ENCODE measurements at regions not wholly inside any gene's neighbourhood (a gene's known extent, or its start where the extent isn't known, plus 50 kb on each side); places are given as distances from the start of the nearest gene placed in this dataset.
"Not testable (repeated sequence)": the region's sequence is repeated elsewhere in the genome, so short reads cannot be mapped to it uniquely, and the experiment has no call there.

DNA sequence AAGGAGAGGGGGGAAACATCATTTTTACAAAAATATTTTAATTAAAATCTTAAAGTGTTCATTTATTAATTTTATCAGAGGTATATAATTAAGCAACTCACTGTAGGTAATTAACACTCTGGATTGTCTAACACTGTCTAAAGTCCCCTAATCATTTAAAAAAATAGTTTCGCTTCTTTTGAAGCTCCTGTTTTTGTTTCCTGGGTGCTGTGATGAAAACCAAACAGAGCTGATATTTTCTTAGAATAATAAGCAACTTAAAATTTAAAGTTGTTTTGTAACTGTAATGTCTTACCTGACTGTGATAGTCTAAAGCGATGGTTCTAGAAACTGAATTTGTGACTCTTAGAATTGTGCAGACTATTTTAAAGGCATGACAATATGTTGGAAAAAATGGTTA is 961.0 kb downstream of the GATA3 start:
- DNase-seq = no peak

GRCh38 chr10:9016930-9017329 is 962.4 kb downstream of the GATA3 start:
- DNase-seq = no peak

- no peak for DNase-seq
Observed at GRCh38 chr10:9018195-9019173, 964.0 kb downstream of the GATA3 start.

DNA sequence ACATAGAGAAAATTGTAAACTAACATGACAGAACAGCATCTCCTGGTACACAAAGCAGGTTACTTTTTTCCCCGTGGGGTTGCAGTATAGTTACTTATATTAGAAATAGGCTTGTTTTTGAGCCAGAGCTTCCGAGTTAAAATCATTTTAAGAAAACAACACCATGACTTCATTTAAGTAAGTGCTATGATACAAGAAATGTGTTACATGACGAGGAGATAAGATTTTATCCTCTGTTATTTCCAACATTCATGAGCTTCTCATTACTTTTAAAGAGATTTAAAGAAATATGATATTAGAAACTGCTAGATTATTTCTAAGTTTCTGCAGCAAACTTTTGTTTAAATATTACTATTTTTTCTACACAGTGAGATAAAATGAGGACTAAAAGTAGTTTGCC is 968.7 kb downstream of the GATA3 start:
- no peak for DNase-seq

- DNase-seq = no peak
Observed at GRCh38 chr10:9024210-9024609, 969.7 kb downstream of the GATA3 start.

GRCh38 chr10:9028231-9028630 is 973.7 kb downstream of the GATA3 start:
- no peak for DNase-seq

- DNase-seq = no peak
Observed at GRCh38 chr10:9035355-9035754, 980.9 kb downstream of the GATA3 start.

- no peak for DNase-seq
Observed at GRCh38 chr10:9036711-9037204, 982.3 kb downstream of the GATA3 start.

GRCh38 chr10:9038146-9038714 is 983.7 kb downstream of the GATA3 start:
- DNase-seq = no peak

GRCh38 chr10:9043466-9043865 is 989.0 kb downstream of the GATA3 start:
- no peak for DNase-seq

GRCh38 chr10:9045311-9045710 is 990.8 kb downstream of the GATA3 start:
- no peak for DNase-seq

DNA sequence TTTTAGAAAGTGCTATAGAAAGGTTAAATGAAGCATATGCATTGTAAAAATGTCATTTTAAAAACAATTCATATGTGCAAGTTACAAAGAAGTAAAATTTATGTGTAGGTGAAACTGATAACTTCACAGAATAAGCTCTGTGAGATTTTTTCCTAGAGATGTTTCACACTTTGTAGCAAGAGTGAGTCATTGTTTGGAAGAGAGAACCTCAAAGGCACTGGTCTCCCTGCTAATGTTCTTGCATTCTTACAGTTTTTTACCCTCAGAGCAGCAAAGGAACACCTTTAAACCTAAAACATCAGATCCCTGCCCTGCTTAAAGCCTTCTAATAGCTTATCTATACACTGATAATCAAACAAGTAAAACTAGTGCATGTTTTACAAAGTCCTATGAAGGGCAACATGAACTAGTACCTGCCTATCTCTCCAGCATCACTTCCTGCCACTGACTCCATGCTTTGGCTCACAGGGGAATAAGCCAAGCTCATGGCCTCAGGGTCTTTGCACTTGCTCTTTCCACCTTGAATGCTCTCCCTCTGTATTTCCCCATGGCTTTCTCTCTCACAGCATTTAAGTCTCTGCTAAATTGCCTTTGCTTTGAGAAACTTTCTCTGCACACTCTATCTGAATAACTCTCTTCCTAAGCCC is 997.0 kb downstream of the GATA3 start:
- no peak for DNase-seq

- DNase-seq = no peak
Observed at GRCh38 chr10:9052767-9053166, 998.3 kb downstream of the GATA3 start.

DNA sequence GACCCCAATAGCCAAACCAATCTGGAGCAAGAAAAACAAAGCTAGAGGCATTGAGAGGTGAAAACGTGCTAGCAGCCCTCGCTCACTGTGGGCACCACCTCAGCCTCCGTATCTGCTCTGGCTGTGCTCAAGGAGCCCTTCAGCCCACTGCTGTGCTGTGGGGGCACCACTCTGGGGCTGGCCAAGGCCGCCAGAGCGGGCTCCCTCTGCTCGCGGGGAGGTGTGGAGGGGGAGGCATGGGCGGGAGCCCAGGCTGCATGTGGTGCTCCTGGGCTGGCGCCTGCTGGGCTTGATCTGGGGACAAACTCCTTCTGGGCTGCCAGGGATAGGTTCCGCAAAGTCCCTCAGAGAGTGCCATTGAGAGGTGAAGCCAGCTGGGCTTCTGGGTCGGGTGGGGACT is 1002.0 kb downstream of the GATA3 start:
- no peak for DNase-seq

DNA sequence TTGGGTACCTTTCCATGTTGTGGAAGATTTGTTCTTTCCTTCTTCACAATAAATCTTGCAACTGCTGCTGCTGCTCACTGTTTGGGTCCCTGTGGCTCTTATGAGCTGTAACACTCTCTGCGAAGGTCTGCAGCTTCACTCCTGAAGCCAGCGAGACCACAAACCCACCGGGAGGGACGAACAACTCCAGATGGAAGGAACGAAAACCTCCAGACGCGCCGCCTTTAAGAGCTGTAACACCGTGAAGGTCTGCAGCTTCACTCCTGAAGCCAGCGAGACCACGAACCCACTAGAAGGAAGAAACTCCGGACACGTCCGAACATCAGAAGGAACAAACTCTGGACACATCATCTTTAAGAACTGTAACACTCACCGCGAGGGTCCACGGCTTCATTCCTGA is 1002.8 kb downstream of the GATA3 start:
- DNase-seq = not testable (repeated sequence)

- no peak for DNase-seq
Observed at GRCh38 chr10:9060314-9060713, 1005.8 kb downstream of the GATA3 start.

DNA sequence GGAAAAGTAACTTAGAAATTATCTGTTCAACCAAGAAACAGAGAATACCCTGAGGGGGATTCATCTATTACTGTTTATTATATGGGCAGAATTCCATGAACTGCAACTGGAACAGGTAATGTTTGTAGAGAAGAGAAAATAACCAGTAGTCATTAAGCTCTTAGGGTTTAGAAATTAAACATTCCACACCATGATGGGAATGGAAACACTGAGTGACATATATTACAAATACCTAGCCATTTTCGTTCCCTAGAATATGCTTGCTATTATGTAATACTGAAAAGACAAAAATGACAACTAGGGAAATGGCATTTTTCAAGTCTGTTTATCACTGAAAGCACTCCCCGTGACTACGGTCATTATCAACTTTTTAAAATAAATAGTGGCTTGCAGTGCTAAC is 1007.4 kb downstream of the GATA3 start:
- no peak for DNase-seq

- no peak for DNase-seq
Observed at GRCh38 chr10:9066152-9066551, 1011.7 kb downstream of the GATA3 start.

GRCh38 chr10:9068003-9068402 is 1013.5 kb downstream of the GATA3 start:
- DNase-seq = no peak

- no peak for DNase-seq
Observed at GRCh38 chr10:9069136-9069535, 1014.6 kb downstream of the GATA3 start.

DNA sequence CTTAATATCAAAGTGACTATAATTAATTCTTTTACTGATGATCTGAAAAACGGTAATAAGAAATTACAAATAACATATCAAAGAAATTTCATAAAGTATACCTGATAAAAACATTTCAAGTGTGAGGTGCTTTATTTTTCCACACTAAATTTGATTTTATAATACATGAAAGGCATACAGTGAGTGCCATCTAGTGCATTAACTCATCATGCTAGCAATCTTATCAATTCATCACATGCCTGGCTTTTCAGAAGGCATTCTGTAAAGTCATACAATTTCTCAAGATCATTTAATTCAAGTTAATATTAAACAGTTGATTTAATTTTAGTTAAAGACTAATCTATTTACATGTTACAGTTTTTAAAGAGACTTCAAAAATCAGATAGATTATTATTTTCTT is 1020.9 kb downstream of the GATA3 start:
- no peak for DNase-seq

GRCh38 chr10:9076066-9076465 is 1021.6 kb downstream of the GATA3 start:
- no peak for DNase-seq

DNA sequence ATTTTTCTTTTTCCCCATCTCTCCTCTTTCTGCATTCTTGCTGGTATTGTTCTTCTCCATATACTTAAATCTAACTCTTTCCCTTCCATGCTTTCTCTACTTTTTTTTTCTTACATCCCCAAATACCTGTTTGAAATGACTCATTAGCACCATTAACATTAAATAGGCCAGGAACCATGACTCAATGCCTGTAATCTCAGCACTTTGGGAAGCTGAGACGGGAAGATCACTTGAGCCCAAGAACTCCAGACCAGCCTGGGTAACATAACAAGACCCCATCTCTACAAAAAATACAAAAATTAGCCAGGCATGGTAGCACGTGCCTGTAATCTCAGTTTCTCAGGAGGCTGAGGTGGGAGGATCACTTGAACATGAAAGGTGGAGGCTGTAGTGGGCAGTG is 1026.8 kb downstream of the GATA3 start:
- DNase-seq = no peak

DNA sequence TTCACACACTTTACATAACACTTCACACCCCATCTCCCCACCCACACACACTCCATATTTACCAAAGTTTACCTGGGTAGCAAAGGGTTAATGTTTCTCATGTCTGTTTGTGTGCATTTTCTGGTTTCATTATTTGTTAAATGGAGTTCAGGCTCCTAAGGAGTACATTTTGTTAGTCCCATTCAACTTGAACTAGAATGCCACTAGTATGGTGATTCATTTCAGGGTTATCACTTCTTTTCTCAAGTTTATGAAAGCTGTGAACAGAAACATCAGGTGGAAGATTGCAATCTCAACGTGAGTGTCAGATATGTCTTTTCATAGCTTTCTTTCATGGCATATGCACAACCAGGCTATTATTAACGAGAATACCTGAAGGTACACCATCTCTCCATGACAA is 1027.5 kb downstream of the GATA3 start:
- DNase-seq = no peak

All from CD4-positive, alpha-beta T cell treated with Interleukin-15 for 1 hour (primary cell).